Panc1 (cell line): ENCODE measurements at regions not wholly inside any gene's neighbourhood (a gene's known extent, or its start where the extent isn't known, plus 50 kb on each side); places are given as distances from the start of the nearest gene placed in this dataset.

Experiments
- ATAC-seq: fragments of 200-7000 bp; cut with Tn5 transposase; 2 replicates; pipeline ENCODE4 v1.9.1; 2020; ENCODE audit warnings: mild to moderate bottlenecking, moderate library complexity
- BruUV-seq: library from RNA; stranded (reverse); fragments of 400-500 nt; replicated peaks from 2 replicates; lab custom pipeline; 2021; lab: Mats Ljungman, UMichigan
- CTCF ChIA-PET: fragments of 300-600 bp; sonication (Branson Sonifier 250); formaldehyde crosslinking; loops from one replicate; lab custom pipeline; 2022; ENCODE audit warnings: antibody characterized with exemption; lab: Charles Lee
- POLR2A ChIA-PET: fragments of 300-600 bp; sonication (Branson Sonifier 250); formaldehyde crosslinking; loops from one replicate; lab custom pipeline; 2022; ENCODE audit warnings: antibody characterized with exemption; lab: Charles Lee
- DNase-seq: peaks from one replicate; pipeline ENCODE4 v3.0.0-alpha.2; 2010; ENCODE audit warnings: low read depth, low spot score
- H3K27ac ChIP-seq: 2 replicates; pipeline ENCODE4 v1.5.1; 2011; ENCODE audit warnings: mild to moderate bottlenecking, low read length, inconsistent platforms
- H3K27me3 ChIP-seq: fragments of 200-500 bp; sonication (Bioruptor generic); 2 replicates; pipeline ENCODE4 v1.6.0; 2014; ENCODE audit warnings: low read length, inconsistent platforms; ENCODE audit not compliant: control insufficient read depth, insufficient read depth
- H3K36me3 ChIP-seq: fragments of 200-500 bp; sonication (Bioruptor generic); 2 replicates; pipeline ENCODE4 v1.5.1; 2014; ENCODE audit warnings: inconsistent platforms, mild to moderate bottlenecking, low read length, moderate library complexity; ENCODE audit not compliant: control insufficient read depth, insufficient read depth
- H3K4me1 ChIP-seq: 2 replicates; pipeline ENCODE4 v1.5.1; 2011; ENCODE audit warnings: inconsistent platforms, mild to moderate bottlenecking, low read length, moderate library complexity; ENCODE audit not compliant: control insufficient read depth, insufficient read depth
- H3K4me3 ChIP-seq, 2 experiments: 2 replicates each; pipeline ENCODE4 v1.5.1; 2011 to 2012; ENCODE audit warnings: low read depth in 2 of 2, low read length in 2 of 2, mild to moderate bottlenecking in 2 of 2, inconsistent platforms in 1 of 2, moderate library complexity in 1 of 2
- H3K9me3 ChIP-seq: fragments of 200-500 bp; sonication (Bioruptor generic); 2 replicates; pipeline ENCODE4 v1.5.1; 2014; ENCODE audit warnings: low read depth, mild to moderate bottlenecking, inconsistent platforms, low read length, moderate library complexity; ENCODE audit not compliant: control insufficient read depth, insufficient read depth
- POLR2AphosphoS5 ChIP-seq: IDR thresholded peaks from 2 replicates; pipeline ENCODE4 v1.6.1; 2012; ENCODE audit warnings: mild to moderate bottlenecking, low read depth, low read length, moderate library complexity
- SIN3A ChIP-seq: IDR thresholded peaks from 2 replicates; pipeline ENCODE4 v1.6.1; 2012; ENCODE audit warnings: low read depth, mild to moderate bottlenecking, low read length, moderate library complexity, borderline replicate concordance; ENCODE audit not compliant: insufficient read depth
- TCF7L2 ChIP-seq: IDR thresholded peaks from 2 replicates; pipeline ENCODE4 v1.6.1; 2011; ENCODE audit warnings: mild to moderate bottlenecking, low read depth, low read length, inconsistent platforms
- in situ Hi-C: cut with HindIII; loops from 2 replicates; pipeline ENCODE4 v1.10.0; 2016; ENCODE audit warnings: low sequenced_read_pairs, low pct_unique_long_range_greater_than_20kb
- intact Hi-C: fragments of 100-400 bp; cut with micrococcal nuclease; formaldehyde crosslinking; loops from one replicate; pipeline ENCODE4 v1.10.0; 2022; ENCODE audit not compliant: unreplicated experiment
- TF ChIP-seq, protein P1 (sequence below), 2 experiments: IDR thresholded peaks; 2 replicates each; pipeline ENCODE4 v1.6.1; 2011 to 2012; ENCODE audit warnings: low read depth in 2 of 2, control low read depth in 1 of 2, low read length in 1 of 2, mild to moderate bottlenecking in 1 of 2, moderate library complexity in 1 of 2; ENCODE audit not compliant: insufficient read depth in 1 of 2
- TF ChIP-seq, protein P2 (sequence below): fragments of 450-650 bp; IDR thresholded peaks from 2 replicates; pipeline ENCODE4 v1.5.1; 2017; ENCODE audit warnings: mild to moderate bottlenecking

DNA sequence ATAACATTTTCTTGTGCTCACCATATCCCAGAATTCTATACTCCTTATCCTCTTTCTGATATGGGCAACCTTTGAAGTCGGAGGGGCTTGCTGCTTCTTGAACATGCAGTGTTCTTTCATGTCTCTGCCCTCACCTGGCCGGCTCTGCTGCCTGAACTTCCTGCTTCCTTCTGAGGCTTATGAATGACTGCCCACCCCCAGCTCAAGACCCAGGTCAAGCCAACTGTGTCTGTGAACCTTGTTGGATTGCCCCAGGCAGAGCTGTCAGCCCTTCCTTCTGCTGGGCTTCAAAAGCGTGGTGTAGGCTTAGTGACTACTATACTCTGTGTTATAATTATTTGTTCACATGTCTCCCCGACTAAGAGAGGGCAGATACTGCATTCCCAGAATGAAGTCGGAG, 506.5 kb downstream of the HS3ST4 start:
- intact Hi-C loops: no loop called here
- H3K9me3 ChIP-seq: no peaks in the 10 kb centered on the region
- CTCF ChIA-PET: interaction anchor here (0.6 kb wide), 1 partner anchor 912 kb away, joined by 3 read pairs; no protein-coding TSS in a partner anchor

DNA sequence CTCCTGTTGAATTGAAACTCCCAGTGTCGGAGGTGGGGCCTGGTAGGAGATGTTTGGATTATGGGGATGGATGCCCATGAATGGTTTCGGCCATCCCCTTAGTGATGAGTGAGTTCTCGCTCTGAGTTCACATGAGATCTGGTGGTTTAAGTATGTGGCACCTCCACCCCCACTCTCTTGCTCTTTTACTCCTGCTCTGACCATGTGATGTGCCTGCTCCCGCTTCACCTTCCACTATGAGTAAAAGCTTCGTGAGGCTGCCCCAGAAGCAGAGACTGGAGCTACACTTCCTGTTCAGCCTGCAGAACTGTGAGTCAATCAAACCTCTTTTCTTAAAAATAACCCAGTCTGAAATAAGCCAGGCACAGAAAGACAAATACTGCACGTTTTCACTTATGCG, 512.4 kb downstream of the HS3ST4 start:
- no peak overlapping the region for H3K4me3 ChIP-seq
- DNase-seq (no peak), ATAC-seq (no peak)
- CTCF ChIA-PET: no interaction called here
- in situ Hi-C loops (no loop called here), intact Hi-C loops (no loop called here)
- no peaks in the 10 kb centered on the region for H3K4me1 ChIP-seq
- TF ChIP-seq TCF7L2 (no peak), POLR2AphosphoS5 (no peak), SIN3A (no peak)
- TF ChIP-seq, protein P1, sequence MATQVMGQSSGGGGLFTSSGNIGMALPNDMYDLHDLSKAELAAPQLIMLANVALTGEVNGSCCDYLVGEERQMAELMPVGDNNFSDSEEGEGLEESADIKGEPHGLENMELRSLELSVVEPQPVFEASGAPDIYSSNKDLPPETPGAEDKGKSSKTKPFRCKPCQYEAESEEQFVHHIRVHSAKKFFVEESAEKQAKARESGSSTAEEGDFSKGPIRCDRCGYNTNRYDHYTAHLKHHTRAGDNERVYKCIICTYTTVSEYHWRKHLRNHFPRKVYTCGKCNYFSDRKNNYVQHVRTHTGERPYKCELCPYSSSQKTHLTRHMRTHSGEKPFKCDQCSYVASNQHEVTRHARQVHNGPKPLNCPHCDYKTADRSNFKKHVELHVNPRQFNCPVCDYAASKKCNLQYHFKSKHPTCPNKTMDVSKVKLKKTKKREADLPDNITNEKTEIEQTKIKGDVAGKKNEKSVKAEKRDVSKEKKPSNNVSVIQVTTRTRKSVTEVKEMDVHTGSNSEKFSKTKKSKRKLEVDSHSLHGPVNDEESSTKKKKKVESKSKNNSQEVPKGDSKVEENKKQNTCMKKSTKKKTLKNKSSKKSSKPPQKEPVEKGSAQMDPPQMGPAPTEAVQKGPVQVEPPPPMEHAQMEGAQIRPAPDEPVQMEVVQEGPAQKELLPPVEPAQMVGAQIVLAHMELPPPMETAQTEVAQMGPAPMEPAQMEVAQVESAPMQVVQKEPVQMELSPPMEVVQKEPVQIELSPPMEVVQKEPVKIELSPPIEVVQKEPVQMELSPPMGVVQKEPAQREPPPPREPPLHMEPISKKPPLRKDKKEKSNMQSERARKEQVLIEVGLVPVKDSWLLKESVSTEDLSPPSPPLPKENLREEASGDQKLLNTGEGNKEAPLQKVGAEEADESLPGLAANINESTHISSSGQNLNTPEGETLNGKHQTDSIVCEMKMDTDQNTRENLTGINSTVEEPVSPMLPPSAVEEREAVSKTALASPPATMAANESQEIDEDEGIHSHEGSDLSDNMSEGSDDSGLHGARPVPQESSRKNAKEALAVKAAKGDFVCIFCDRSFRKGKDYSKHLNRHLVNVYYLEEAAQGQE (IDR thresholded peaks at IDR 0.05; ENCODE audit: insufficient read depth in 1 of 2, low read depth in 2 of 2, low read length in 1 of 2): no peak
- TF ChIP-seq, protein P2, sequence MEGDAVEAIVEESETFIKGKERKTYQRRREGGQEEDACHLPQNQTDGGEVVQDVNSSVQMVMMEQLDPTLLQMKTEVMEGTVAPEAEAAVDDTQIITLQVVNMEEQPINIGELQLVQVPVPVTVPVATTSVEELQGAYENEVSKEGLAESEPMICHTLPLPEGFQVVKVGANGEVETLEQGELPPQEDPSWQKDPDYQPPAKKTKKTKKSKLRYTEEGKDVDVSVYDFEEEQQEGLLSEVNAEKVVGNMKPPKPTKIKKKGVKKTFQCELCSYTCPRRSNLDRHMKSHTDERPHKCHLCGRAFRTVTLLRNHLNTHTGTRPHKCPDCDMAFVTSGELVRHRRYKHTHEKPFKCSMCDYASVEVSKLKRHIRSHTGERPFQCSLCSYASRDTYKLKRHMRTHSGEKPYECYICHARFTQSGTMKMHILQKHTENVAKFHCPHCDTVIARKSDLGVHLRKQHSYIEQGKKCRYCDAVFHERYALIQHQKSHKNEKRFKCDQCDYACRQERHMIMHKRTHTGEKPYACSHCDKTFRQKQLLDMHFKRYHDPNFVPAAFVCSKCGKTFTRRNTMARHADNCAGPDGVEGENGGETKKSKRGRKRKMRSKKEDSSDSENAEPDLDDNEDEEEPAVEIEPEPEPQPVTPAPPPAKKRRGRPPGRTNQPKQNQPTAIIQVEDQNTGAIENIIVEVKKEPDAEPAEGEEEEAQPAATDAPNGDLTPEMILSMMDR: no peak
- BruUV-seq: no TSS peak
- no peaks in the 10 kb centered on the region for H3K36me3 ChIP-seq
- H3K9me3 ChIP-seq: no peaks in the 10 kb centered on the region
- POLR2A ChIA-PET: no interaction called here
- no peak overlapping the region for H3K27ac ChIP-seq
- no peaks in the 10 kb centered on the region for H3K27me3 ChIP-seq

More for the DNA sequence above, 506.5 kb downstream of the HS3ST4 start:
- POLR2A ChIA-PET: no interaction called here
- H3K4me3 ChIP-seq: no peak overlapping the region
- DNase-seq (no peak), ATAC-seq (no peak)
- no peaks in the 10 kb centered on the region for H3K27me3 ChIP-seq
- no peak overlapping the region for H3K27ac ChIP-seq
- no peak for TF ChIP-seq TCF7L2
- no peak for TF ChIP-seq POLR2AphosphoS5
- no peak for TF ChIP-seq SIN3A
- TF ChIP-seq, protein P2: no peak
- TF ChIP-seq, protein P1 (IDR thresholded peaks at IDR 0.05; ENCODE audit: insufficient read depth in 1 of 2, low read depth in 2 of 2, low read length in 1 of 2): no peak
- in situ Hi-C loops: no loop called here
- H3K36me3 ChIP-seq: no peaks in the 10 kb centered on the region
- no peaks in the 10 kb centered on the region for H3K4me1 ChIP-seq
- BruUV-seq: no TSS peak
